ENCODE measurements at regions not wholly inside any gene's neighbourhood (a gene's known extent, or its start where the extent isn't known, plus 50 kb on each side); places are given as distances from the start of the nearest gene placed in this dataset.
"Not testable (repeated sequence)": the region's sequence is repeated elsewhere in the genome, so short reads cannot be mapped to it uniquely, and the experiment has no call there.

DNA sequence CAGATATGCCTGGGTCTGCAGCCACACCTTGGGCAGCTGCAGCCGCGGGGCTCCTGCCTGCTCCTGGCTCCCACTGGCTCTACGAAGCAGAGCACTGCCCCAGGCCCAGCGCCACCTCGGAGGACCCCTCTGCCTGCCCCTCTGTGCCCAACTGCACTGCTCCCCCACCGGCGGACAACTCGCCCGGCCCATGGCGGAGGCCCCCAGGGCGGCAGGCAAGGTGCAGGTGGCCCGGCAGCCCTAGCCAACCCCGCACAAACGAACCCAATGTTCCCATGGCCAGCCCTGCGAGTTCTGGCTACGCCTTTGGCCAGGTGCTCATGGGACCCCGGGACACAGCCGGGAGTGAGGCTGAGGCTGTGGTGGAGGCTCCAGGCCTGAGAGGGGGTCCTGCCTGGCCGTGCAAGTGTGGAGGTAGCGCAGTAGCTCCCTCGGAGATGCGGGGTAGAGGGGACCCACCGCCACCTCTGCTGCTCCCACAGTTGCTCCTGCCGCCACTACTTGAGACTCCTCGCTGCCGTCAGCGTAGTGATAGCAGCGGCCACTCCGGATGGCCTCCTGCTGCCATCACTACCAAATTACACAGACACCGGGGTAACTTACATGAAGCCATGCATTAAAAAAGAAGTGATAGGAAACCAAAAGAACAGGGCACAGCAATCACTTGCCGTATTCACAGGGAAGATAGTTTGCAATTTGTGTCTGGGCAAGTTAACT, 97.3 kb upstream of the SP4 start:
- DNase-seq = no peak

GRCh38 chr7:21334906-21335305, 93.0 kb upstream of the SP4 start:
- no peak for DNase-seq

- no peak for DNase-seq
These were observed 91.1 kb upstream of the SP4 start for GRCh38 chr7:21336743-21337142.

GRCh38 chr7:21338728-21339164, 89.1 kb upstream of the SP4 start:
- DNase-seq = peak; percentile 90

- DNase-seq = not testable (repeated sequence)
These were observed 83.0 kb upstream of the SP4 start for GRCh38 chr7:21344900-21345299.

GRCh38 chr7:21345361-21345760, 82.5 kb upstream of the SP4 start:
- no peak for DNase-seq

DNA sequence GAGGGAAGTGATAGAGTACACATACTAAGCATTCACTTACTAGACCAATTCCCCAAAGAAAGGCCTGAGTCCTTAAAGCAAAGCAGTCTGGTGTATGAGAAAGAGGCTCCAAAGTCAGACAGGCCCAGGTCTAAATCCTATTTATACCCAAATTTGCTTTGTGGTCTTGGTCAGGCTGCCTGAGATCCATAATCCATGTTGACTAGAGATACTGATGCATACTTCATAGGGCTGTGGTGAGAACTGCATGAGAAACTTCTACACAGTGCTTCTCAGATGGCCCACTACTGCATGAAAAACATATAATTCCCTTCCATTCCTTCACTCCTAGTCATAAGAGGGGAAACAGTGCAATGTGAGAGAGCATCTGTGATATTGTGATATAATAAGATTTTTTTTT, 81.6 kb upstream of the SP4 start:
- no peak for DNase-seq

DNA sequence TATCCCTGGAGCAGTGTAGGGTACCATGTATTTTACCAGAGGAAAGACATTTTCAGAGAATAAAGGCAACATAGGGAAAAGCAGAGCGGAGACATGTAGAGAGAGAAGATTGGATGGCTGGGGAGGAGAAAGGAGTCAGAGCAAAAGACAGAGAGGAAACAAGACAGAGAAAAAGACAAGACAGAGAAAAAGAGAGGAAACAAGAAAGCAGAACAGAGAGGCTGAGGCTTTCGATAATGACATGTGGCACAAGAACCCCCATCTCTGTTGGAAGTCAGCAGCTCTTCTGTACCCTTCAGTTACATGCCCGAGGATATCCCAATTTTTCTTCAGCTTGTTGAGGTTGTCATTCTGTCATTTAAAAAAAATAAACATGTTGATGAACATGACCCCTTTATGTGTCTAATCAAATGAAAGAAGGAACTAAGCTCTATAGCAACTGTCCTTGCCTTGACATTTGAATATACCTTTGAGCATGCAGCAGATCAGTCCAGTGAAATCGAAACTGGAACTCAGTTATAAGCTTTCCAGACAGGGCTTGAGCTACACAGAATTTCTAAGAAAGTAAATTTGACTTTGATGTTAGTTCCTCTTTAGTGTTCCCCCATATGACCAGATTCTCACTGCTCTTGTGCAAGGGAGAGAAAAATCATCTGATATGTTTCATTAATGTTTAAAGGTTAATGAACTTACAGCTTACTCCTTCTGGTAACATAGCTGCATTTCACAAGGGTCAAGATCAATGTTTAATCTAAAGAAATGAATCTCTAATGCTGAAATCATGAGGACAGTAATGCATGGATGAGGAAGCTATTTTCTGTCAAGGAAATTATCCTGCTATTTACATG, 75.1 kb upstream of the SP4 start:
- DNase-seq = peak; percentile 81

GRCh38 chr7:21353388-21353780, 74.5 kb upstream of the SP4 start:
- DNase-seq = no peak

GRCh38 chr7:21354284-21354683, 73.6 kb upstream of the SP4 start:
- DNase-seq = no peak

- peak; percentile 90 for DNase-seq
These were observed 72.4 kb upstream of the SP4 start for GRCh38 chr7:21355406-21355874.

DNA sequence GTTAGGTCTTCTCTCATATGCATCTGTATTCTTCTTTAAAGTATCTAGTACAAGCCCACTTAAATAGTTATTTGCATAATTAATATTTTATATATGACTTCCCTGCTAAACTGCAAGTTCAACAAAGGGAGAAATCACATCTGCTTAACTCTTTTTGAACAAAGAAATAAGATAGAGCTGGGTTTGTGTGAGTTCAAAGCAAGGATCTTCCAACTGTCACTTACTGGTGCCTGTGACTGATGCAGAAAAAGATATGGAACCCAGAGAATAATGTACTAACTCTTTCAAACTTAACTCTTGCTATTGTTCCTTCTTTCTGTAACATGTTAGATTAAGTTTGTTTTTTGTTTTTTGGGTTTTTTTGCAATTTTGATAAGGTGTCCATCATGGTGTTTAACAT, 71.3 kb upstream of the SP4 start:
- no peak for DNase-seq

DNA sequence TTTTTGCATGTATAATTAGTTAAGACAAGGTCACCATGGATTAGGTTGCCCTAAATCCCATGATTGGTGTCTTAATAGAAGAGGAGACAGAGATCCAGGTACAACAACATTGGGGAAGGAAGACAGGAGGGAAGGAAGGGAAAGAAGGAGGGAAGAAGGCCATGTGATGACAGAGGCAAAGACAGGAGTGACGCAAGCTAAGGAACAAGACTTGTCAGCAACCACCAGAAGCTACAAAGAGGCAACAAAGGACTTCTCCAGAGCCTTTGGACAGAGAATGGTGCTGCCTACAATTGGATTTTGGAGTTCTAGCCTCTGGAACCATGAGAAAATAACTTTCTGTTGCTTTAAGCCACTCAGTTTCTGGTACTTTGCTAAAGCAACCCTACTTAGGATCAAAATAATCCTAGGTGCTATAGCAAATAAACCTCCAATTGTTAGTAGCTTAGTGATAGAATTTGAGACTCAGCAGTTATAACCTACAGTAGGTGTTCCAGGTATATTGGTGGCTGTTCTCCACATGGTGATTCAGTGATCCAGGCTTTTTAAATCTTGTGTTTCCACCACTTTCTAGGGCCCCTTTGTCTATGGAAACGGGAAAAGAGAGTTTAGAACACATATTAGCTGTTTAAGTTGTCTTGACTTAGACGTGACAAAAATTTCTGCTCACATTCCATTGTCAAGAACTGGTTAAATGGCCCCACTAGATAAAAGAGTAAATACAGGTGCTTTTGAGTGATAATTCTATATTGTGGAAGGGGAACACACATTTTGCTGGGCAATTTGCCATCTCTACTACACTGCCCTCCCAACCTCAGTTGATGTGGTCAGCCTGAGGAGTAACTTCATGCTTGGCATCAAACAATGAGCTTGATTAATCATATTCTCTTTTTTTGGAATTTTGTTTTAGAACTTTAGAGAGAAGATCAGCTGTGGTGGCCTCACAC, 70.5 kb upstream of the SP4 start:
- no peak for DNase-seq

- DNase-seq = peak; percentile 28
These were observed 69.2 kb upstream of the SP4 start for GRCh38 chr7:21358648-21359047.

DNA sequence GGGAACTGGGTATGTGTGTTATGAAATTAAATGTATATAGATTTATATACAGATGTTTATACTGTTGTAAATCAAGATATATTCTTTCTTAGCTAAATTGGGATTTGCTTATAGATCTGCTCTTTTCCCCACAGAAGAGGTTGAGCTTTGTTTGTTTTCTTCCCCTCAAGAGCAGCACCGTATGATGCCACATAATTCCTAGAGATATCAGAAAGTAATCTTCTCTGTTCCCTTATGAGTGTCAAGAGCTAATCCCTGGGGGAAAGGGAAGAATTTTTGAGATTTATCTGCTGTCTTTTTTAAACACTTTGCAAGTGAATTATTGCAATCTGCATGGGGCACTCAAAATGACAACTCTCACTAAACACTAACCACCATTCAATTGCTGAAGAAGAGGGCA, 68.7 kb upstream of the SP4 start:
- DNase-seq = no peak

DNA sequence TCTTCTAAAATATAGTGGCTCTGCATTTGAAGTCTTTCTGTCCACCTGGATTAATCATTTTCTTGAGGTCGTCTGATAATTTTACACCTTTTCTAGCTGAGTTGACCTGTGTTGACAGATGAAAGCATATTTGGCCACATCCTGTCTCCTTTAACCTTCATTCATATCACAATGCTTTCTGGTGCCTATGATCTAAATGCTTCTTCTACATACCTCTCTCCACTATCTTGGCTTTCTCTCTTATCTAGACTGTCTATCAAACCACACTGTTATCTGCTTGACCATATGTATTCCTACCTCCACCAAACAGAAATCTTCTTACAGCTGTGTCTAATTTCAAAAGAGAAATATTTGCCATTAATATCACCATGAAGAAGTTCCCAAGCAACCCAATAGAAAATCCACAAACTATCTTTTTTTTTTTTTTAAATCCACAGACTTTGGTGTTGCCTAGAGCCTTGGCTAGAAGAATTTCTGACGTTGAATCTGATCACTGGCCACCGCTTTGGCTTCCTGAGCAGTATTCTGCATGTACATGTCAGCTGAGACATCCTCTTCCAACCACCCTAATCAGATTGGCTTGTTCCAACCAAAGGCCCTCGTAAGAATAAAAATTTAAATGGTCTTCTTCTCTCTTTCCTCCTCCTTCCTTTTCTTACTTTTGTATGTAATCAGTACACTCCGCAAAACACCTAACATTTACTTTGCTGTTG, 66.3 kb upstream of the SP4 start:
- DNase-seq = no peak

DNA sequence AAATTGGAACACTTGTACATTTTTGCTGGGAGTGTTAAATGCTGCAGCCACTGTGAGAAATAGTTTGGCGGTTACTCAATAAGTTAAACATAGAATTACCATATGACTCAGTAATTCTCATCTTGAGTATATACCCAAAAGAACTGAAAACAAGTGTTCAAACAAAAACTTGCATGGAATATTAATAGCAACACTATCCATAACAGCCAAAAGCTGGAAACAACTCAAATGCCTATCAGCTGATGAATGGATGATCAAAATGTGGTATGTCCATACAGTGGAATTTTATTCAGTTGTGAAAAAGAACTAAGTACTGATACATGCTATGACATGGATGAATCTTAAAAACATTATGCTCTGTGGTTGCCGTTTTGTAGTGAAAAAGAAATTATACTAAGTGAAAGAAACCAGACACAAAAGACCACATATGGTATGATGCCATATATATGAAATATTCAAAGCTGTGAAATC, 63.0 kb upstream of the SP4 start:
- DNase-seq = peak; percentile 72

DNA sequence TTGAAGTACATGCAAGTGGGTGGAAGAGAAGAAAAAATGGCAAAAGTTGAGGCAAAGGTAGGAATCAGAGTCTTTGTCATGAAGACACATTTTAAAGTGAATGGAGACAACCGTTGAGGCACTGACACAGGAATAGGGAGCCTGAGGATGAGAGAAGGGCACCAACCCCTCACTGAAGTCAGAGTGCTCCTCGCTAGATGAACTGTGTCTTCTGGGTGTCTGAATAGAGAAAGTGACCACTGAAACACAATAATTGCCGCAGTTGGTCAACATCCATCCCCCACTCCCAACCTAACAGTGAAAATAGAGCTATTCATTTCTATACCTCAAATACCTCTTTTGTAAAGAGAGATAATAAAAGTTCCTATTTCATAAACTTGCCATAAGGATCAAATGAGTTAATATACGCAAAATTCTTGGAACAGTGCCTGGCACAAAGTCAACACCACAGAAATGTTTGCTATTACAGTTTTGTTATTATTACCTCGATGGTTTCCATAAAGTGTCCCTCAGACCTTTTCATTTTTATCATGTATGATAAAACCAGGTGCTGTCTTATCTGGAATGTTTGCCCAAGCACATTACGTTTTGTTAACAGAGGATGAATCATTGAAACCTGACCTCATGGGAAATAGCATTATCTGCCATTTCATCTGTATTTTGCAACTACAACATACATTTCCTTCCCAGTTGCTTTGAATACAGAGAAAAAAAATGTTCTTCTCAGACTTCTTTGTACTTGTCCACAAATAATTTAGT, 61.8 kb upstream of the SP4 start:
- DNase-seq = peak; percentile 46

GRCh38 chr7:21367081-21367480, 60.8 kb upstream of the SP4 start:
- DNase-seq = no peak

DNA sequence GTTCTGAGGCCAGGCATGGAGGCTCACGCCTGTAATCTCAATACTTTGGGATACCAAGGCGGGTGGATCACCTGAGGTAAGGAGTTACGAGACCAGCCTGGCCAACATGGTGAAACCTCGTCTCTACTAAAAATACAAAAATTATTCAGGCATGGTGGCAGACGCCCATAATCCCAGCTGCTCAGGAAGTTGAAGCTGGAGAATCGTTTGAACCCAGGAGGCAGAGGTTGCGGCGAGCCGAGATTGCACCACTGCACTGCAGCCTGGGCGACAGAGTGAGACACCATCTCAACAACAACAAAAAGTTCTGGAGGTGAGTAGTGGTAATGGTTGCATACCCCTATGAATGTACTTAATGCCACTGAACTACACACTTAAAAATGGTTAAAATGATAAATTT, 60.3 kb upstream of the SP4 start:
- DNase-seq = no peak

- no peak for DNase-seq
These were observed 59.6 kb upstream of the SP4 start for GRCh38 chr7:21368317-21368716.
